HG03135 (cell line): ENCODE measurements at regions not wholly inside any gene's neighbourhood (a gene's known extent, or its start where the extent isn't known, plus 50 kb on each side); places are given as distances from the start of the nearest gene placed in this dataset.
"Not testable (repeated sequence)": the region's sequence is repeated elsewhere in the genome, so short reads cannot be mapped to it uniquely, and the experiment has no call there.

Experiments used
- ATAC-seq: cut with Tn5 transposase; IDR thresholded peaks from one replicate; pipeline ENCODE4 v1.9.1; 2021; ENCODE audit warnings: mild to moderate bottlenecking, moderate library complexity; ENCODE audit not compliant: unreplicated experiment

DNA sequence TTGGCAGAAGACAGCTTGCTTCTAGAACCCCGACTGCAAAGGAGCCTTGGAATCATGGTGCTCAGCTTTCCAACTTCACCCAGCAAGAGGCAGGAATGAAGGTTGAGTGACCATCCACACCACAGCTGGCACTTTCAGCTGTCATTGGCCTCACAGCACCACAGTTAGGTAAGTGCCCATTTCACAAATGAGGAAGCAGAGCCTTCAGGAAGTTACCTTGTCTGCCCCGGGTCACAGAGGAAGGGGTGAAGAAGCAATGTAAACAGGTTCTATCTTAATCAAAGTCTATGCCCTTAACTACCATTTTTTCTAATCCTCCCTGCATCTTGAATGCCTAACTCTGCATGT lies 156.0 kb downstream of the GLUL start:
- ATAC-seq = no peak

DNA sequence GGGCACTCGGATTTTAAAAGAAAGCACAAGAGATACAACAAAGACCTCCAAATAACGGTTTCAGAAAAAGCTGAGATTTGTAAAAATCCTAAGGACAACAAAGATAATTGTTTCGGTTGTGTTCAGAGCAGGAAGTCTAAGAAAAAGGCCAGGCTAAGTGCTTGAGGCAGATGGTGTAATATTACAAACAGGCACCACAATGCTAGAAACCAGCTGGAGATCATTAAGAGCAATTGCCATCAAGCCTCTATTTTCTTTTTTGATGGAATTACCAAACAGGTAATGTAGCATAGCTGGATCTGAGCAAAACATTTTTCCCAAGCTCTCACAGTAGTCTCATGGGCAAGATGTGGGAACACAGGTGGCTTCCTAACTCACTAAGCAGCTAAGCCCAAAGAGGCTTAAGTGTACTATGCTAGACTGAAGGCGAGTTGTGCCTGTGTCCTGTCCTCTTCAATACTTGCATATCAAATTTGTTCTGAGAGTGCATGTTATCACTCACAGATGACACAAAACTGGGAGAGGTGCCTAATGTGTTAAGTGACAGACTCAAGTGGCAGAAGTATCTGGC lies 161.6 kb downstream of the GLUL start:
- ATAC-seq = no peak

DNA sequence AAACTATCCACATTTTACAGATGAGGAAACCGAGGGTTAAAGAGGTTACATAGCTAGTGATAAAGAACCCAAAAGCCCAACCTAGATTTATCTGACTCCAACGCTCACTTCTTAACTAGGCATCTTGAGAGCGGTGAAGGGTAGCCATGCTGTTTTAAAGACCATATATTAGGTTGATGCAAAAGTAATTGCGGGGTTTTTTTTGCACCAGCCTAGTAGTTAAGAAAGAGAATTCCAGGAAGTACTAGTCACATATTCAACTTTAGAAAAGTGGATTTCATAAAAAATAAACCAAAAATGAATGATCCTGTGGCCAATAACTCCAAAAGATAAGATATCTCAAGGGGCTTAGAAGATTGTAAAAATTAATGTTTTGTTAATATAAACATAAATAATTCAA lies 162.1 kb downstream of the GLUL start:
- no peak for ATAC-seq

DNA sequence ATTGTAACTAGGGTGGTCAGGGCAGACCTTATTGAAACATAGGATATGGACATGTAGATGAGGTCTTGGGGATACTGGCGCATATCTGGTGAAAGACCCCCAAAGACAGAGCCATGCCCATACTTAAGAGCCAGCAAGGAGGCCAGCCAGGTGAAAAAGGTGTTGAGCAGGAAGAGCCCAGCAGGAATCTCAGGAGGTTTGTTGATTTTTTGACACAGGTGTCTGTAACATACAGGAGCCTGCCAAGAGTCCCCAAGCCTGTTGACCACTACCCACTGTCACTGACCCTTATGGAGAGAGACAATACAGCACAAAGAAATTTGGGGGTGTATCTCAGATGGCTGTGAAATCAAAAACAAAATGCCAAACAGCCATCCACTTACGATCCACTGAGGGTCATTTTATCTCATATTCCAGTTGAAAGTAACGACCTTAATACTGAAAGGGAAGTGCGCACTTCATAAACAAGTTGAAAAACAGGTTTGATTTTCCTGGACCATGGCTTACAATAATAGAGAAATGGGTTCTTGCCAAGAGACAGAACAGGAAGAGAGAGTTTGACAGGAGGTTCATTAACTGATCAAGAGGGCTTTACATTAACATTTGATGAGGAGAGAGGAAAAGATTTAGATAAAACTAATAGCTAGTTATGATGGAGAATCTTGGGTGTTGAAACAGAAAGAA lies 163.6 kb downstream of the GLUL start:
- no peak for ATAC-seq

DNA sequence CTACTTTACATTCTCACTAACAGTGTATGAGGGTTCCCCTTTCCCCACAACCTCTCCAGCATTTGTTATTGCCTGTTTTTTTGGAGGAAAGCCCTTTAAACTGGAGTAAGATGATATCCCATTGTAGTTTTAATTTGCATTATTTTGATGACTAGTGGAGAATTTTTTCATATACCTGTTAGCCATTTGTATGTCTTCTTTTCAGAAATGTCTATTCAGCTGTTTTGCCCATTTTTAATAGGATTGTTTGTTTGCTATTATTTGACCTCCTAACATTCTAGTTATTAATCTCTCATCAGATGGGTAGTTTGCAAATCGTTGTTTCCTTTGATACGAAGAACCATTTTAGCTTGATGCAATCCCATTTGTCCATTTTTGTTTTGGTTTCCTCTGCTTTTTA lies 165.0 kb downstream of the GLUL start:
- ATAC-seq = no peak

DNA sequence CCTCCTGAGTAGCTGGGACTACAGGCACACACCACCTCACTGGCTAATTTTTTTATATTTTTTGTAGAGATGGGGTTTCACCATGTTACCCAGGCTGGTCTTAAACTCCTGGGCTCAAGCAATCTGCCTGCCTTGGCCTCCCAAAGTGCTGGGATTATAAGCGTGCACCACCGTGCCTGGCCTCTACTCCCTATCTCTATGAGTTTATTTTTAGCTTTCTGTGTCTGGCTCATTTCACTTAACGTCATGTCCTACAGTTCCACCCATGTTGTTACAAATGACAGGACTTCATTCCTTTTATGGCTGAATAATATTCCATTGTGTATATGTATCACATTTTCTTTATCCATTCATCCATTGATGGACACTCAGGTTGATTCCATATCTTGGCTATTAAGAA lies 164.2 kb upstream of the ZNF648 start:
- ATAC-seq = not testable (repeated sequence)

DNA sequence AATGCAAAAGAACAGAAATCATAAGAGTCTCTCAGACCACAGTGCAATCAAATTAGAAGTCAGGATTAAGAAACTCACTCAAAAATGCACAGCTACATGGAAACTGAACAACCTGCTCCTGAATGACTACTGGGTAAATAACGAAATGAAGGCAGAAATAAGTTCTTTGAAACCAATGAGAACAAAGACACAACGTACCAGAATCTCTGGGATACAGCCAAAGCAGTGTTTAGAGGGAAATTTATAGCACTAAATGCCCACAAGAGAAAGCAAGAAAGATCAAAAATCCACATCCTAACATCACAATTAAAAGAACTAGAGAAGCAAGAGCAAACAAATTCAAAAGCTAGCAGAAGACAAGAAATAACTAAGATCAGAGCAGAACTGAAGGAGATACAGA lies 160.5 kb upstream of the ZNF648 start:
- ATAC-seq = not testable (repeated sequence)

DNA sequence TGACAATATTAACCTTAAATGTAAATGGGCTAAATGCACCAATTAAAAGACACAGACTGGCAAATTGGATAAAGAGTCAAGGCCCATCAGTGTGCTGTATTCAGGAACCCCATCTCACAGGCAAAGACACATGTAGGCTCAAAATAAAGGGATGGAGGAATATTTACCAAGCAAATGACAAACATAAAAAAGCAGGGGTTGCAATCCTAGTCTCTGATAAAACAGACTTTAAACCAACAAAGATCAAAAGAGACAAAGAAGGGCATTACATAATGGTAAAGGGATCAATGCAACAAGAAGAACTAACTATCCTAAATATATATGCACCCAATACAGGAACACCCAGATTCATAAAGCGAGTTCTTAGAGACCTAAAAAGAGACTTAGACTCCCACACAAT lies 159.9 kb upstream of the ZNF648 start:
- not testable (repeated sequence) for ATAC-seq

DNA sequence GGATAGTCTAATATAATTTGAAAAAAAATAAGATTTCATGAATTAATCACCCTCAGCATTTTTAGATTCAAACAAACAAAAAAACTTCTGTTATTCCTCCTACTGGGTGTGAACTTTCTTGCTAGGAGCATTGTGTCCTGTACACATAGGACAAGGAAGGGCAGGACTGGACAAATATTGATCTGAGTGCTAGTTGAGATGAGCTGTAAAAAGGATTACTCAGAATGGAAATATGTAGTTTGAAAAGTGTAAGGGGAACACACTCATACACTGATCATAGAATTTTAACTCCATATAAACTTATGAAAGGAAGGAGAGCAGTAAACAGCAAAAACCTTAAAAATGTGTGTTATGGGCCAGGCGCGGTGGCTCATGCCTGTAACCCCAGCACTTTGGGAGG lies 156.5 kb upstream of the ZNF648 start:
- no peak for ATAC-seq

DNA sequence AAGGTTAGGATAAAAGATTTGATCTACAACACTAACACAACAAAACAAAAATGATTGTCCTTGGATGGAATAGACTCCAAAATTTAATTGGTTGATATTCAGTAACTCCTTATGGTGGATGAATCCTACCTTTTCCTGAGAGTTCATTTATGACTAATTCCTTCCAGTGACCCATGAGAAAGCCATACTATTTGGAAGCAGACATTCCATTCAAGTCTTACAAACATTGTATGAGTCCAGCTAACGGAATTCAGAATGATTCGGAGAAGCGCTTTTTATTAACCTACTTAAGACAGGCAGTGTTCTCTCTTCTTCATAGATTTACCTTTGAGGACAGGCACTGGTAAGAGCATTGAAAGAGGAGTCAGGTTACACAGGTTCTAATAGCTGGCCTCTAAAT lies 155.6 kb upstream of the ZNF648 start:
- ATAC-seq = no peak

DNA sequence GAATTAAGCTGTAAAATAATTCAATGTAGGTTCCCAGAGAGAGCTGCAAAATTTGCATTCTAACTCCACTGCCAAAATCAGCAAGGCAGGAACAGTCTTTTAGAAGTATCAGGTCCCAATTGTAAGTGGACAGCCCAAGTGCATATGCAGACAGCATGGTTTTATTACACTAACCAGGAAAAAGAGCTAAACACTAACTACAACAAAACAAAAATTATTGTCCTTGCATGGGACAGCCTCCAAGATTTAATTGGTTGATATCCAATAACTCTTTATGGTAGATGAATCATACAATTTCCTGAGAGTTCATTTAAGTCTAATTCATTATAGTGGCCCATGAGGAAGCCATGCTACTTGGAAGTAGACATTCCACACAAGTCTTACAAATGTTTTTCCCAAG lies 154.3 kb upstream of the ZNF648 start:
- no peak for ATAC-seq

DNA sequence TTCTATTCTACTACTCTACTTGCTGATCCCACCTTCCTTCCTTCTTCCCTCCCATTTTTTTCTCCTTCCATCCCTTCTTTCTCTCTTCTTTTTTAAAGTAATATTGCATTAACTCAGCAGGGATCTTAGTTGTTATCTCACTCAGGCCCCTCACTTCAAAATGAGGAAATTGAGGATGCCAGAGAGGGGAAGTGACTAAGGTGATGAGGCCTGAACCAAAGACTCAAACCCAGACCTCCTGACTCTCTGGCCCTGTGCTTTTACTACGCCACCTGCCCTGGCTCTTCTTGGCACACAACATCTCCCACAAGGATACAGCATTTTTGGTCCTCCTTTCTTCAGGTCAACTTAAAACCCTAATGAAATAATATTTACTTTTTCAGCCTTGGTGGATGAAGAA lies 151.7 kb upstream of the ZNF648 start:
- no peak for ATAC-seq

DNA sequence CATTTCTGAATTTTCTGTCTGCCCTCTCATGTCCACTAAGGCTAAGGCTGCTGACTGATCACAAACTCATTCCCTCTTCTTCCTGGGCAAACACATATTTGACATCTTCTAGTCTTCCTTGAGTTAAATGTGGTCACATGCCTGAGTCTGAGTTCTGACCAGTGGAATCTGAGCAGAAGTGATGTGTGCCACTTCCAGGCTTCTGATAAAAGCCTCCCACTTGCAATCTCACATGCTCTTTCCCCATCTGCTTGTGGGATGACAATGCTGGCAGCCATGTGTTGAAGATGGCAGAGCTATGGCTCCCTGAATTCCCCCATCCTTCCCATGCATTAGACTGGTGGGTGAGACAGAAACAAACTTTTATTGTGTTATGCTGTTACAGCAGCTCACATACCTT lies 149.9 kb upstream of the ZNF648 start:
- no peak for ATAC-seq

DNA sequence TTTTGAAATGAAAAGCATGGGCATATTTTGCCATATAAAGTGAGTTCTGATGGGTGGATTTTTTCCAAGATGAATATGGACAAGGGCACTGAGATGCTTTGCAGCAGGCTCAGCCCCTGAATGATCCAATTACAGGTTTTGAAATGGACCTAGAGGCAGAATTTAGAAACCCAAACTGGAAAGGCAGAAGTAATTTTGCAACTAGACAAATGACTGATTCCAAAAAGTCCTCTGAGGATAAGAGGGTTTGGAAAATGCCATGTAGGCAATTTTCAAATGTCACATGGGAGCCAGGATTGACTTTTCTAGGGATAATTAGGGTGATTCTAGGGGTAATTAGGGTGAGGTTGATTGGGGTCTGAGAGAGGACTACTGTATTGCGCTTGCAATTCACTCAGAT lies 148.9 kb upstream of the ZNF648 start:
- ATAC-seq = no peak

DNA sequence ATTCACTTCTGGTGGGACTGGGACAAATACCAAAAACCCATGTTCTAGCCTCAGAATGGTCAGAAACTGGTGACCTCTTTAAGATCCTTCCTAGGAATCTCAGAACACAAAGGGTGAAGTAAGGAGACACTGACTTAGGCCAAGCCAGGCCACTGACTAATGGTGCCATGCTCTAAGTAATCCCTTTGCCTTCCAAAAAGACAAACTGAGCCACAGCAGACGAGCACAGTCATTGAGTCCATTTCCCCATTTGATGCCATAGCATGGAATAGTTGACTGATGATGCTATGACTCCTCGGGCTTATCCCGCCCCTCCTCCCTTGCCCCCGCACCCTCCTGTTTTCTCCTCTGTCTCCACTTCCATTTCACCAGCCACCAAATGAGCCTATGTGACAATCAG lies 145.8 kb upstream of the ZNF648 start:
- ATAC-seq = no peak

DNA sequence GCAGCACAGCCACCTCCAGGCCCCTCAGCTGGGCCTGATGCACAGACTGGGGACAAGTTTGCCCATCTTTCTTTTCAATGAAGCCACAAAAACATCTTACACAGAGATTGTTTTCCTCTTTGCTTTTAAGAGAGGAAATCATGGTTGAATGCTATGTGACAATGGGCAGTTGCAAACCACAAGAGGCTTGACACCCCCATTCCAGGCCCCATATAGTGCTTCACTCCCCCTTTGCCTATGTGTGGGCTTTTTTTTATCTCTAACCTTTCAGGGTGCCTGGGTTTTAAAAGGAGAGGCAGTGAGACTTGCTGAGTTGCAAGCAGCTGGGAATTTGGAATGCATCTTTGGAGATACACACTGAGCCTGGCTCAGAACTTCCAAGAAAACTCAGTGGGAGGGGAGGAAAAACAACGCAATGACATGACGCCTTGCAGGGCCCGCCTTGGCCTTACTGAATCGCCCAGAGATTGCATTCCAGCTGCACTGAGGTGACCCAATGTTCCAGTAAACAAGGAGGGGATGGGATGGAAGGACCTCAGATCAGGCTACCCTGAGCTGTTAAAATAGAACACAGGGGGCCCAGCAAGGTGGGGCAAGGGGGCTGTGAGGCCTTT lies 145.2 kb upstream of the ZNF648 start:
- no peak for ATAC-seq

DNA sequence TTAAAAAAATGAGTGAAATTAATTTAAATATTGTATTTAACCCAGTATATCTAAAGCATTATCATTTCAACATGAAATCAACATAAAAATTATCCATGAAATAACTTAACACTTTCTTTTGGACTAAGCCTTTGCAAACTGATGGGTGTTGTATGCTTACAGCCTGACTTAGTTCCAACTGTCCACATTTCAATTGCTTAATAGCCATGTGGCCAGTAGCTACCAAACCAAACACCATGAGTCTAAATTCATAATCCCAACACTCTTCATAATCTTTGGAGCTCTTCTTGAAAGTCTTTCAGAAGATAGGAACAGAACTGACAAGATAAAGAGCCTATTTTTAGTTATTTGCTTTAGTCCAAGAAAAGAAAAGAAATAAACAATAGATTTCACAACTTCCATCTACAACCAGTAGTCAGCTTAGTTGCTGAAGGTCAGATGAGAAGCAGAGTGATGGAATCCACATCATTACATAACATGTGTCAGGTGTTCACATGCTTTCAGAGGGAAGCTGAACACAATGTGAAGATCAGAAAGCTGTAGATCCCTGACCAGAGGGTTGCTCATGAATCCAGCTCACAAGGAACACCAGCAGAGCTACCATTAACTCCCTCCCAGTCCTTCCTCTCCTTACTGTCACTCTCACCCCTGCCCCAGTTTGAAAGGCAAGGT lies 144.0 kb upstream of the ZNF648 start:
- no peak for ATAC-seq

DNA sequence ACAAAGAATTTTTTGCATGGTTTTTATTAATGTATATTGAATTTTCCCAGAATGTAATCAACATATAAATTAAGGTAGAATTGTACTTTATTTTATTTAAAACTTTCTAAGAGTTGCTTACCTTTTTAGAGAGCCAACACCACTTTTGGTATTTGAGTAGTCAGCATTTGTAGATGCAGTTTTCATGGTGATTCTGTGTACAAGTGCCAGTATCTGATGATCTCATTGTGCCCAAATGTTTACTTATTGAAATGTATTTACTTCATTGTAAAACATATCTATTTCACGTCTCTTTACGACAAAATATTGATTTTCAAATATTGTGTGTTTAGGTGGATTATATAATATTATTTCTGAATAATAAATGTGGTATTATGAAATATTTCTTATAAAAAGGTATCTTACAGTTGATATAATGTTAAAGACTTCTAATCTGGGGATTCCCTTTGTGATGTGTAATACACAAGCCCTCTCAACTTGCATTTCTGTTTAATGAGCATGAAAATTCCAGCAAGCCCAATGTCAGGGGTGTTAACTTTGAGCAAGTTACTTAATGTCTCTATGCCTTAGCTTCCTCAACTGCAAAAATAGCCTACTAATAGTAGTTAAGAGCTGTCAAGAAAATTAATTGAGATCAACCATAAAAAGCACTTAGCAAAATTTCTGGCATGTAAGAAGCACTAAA lies 141.8 kb upstream of the ZNF648 start:
- ATAC-seq = no peak

DNA sequence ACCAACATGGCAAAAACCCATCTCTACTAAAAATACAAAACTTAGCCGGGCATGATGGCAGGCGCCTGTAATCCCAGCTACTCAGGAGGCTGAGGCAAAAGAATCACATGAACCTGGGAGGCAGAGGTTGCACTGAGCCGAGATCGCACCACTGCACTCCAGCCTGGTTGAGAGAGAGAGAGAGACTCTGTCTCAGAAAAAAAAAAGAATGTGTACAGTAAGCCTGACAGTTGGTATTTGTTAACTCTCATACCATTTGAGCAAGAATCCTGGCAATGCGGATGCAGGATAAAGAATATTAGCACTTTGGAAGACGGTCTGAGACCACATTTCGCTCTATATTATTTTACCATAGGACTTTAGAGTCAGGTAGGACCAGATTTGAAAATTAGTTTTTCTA lies 140.0 kb upstream of the ZNF648 start:
- not testable (repeated sequence) for ATAC-seq

DNA sequence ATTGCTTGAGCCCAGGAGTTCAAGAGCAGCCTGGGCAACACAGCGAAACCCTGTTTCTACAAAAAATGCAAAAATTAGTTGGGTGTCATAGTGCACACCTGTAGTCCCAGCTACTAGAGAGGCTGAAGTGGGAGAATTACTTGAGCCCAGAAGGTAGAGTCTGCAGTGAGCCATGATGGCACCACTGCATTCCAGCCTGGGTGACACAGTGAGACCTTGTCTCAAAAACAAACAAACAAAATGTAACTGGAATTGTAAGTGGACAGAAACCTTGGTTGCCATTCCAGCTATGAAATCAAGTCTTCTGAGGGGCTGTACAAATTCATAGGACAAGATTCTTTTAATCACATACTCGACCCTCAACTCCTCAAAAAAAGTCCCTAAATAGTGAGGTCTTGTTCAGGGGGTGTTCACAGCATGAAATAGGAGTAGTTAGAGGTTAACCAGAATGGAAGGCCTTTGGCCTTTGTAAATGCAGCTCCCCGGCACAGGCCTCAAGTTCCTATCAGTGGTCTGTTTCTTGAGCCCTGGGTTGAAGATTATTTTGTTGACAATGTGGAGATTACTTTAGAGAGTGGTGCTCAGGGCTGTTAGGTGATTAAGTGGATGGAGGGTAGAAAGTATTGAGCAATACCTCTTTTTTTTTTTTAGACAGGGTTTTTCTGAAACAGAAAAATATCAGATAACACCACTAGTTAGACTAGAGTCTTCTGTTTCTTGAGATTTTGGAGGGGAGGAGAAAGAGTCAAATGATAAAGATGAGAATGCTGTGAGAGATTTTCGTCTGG lies 138.7 kb upstream of the ZNF648 start:
- no peak for ATAC-seq
